ENCODE measurements at regions not wholly inside any gene's neighbourhood (a gene's known extent, or its start where the extent isn't known, plus 50 kb on each side); places are given as distances from the start of the nearest gene placed in this dataset.

DNA sequence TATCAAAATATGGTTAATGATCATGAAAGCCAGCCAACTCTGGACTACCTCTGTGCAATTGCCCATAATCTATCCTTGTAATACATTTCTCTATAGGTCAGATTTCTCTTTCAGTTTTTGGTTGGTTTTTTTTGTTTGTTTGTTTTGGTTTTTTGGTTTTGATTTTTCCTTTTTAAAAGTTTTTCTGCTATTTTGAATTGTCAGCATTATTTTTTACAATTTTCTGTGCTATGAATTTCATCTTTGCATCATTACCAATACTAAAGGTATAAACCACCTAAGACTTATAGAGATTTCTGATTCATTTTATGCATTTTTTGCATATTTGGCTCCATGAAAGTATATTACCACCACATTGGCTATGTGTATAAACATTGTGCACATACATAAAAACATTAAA is 799.6 kb downstream of the ADGRL2 start:
- intact Hi-C loops (cut with DNase I), result no loop called here
- DNase-seq (no peak), ATAC-seq (no peak)
- H3K4me3 ChIP-seq, result no peak overlapping the region
- H3K36me3 ChIP-seq, result no peaks in the 10 kb centered on the region
- no peak overlapping the region for H3K27ac ChIP-seq
- TF ChIP-seq, protein P1, sequence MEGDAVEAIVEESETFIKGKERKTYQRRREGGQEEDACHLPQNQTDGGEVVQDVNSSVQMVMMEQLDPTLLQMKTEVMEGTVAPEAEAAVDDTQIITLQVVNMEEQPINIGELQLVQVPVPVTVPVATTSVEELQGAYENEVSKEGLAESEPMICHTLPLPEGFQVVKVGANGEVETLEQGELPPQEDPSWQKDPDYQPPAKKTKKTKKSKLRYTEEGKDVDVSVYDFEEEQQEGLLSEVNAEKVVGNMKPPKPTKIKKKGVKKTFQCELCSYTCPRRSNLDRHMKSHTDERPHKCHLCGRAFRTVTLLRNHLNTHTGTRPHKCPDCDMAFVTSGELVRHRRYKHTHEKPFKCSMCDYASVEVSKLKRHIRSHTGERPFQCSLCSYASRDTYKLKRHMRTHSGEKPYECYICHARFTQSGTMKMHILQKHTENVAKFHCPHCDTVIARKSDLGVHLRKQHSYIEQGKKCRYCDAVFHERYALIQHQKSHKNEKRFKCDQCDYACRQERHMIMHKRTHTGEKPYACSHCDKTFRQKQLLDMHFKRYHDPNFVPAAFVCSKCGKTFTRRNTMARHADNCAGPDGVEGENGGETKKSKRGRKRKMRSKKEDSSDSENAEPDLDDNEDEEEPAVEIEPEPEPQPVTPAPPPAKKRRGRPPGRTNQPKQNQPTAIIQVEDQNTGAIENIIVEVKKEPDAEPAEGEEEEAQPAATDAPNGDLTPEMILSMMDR (IDR thresholded peaks at IDR 0.05), result no peak
- no peak for TF ChIP-seq POLR2A (IDR thresholded peaks at IDR 0.05)
- no peaks in the 10 kb centered on the region for H3K9me3 ChIP-seq
- H3K27me3 ChIP-seq, result no peaks in the 10 kb centered on the region
- no peaks in the 10 kb centered on the region for H3K4me1 ChIP-seq

DNA sequence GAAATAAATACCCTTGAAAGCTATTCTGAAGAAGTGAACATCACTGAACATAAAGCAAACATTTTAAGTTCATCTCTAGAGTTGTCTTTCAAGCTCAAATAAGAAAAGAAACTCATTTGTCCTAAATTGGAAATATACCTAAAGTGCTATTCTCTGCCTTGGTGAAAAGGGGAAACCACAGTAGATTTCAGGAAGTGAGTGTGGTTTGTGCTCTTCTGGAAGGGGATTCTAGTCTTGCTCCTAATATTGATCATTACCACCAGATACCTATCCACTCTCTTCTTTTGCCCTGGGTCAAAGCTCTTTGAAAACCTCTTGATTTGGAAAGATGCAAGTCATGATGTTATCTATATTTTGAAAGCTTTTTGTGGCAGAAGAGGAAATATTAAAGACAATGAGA is 798.1 kb downstream of the ADGRL2 start:
- H3K27ac ChIP-seq, result no peak overlapping the region
- H3K9me3 ChIP-seq, result no peaks in the 10 kb centered on the region
- no peaks in the 10 kb centered on the region for H3K4me1 ChIP-seq
- ATAC-seq (no peak), DNase-seq (no peak)
- TF ChIP-seq POLR2A (IDR thresholded peaks at IDR 0.05), result no peak
- TF ChIP-seq, protein P1 (IDR thresholded peaks at IDR 0.05), result no peak
- intact Hi-C loops (cut with DNase I), result no loop called here
- no peak overlapping the region for H3K4me3 ChIP-seq
- H3K36me3 ChIP-seq, result no peaks in the 10 kb centered on the region
- H3K27me3 ChIP-seq, result no peaks in the 10 kb centered on the region

DNA sequence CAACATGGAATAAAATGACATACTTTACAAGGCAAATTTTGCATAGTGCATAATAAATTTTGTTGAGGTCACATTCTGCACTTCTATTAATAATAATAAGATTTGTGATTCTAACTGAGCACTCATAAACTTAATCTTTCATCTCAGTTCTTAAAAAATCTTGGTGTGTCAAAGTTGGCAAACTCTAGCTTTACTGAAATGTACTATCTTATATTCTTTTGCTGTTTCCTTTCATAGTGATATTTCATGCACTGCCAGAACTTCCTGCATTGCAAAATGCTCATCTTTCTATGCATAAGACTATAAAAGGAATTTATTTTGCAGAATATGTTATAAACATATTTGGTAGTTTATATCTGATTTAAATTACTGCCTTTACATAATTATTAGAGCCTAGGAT is 797.6 kb downstream of the ADGRL2 start:
- Histone ChIP-seq H3K9me3 (no peaks in the 10 kb centered on the region), H3K4me3 (no peak overlapping the region), H3K4me1 (no peaks in the 10 kb centered on the region), H3K27me3 (no peaks in the 10 kb centered on the region), H3K27ac (no peak overlapping the region), H3K36me3 (no peaks in the 10 kb centered on the region)
- ATAC-seq (no peak), DNase-seq (no peak)
- intact Hi-C loops (cut with DNase I), result no loop called here
- no peak for TF ChIP-seq POLR2A (IDR thresholded peaks at IDR 0.05)
- TF ChIP-seq, protein P1 (IDR thresholded peaks at IDR 0.05), result no peak

DNA sequence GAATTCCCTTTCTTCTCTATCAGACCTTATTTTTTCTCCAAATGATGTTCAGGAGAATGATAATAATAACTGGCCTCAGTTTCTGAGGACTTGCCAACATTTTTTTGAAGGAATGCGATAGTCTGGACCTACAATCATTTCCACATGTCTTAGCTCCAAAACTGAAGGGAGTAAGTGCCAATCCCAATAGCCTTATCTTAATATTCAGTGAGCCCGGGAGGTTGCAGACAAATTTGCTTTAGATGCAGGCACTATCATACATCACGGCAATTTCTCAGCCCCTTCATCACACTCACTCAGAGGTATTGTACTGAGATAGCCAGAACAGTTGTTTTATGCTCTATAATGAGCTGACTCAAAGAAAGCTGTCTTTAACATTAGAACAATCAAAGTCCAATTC is 796.9 kb downstream of the ADGRL2 start:
- Histone ChIP-seq H3K9me3 (no peaks in the 10 kb centered on the region), H3K36me3 (no peaks in the 10 kb centered on the region), H3K27ac (no peak overlapping the region), H3K4me3 (no peak overlapping the region), H3K4me1 (no peaks in the 10 kb centered on the region), H3K27me3 (no peaks in the 10 kb centered on the region)
- WGBS (ENCODE audit: insufficient coverage, low coverage, low lambda C conversion rate, missing lambda C conversion rate), result 37% methylated on average over 3 of the region's 3 CpGs
- TF ChIP-seq, protein P1 (IDR thresholded peaks at IDR 0.05), result no peak
- TF ChIP-seq POLR2A (IDR thresholded peaks at IDR 0.05), result no peak
- intact Hi-C loops (cut with DNase I), result no loop called here
- DNase-seq (no peak), ATAC-seq (no peak)

DNA sequence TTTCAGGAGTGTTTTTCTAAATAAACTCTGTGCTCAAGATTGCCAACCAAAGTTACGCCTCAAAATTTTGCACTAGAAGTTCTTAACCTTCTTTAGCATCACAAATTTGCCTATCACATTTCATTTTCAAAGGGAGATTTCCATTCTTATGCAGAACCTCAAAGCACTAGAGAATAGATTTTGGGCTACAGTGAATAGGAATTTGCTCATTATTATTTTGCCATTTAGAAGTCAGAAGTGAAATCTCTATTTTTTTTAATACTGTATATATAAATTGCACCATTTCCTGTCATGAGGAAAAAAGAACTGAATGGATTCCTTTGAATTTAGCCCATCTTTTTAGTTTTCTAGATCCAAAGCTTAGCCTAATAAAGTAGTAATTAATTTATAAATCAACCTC is 796.4 kb downstream of the ADGRL2 start:
- TF ChIP-seq, protein P1 (IDR thresholded peaks at IDR 0.05), result no peak
- no peak for TF ChIP-seq POLR2A (IDR thresholded peaks at IDR 0.05)
- H3K4me3 ChIP-seq, result no peak overlapping the region
- ATAC-seq (no peak), DNase-seq (no peak)
- no peak overlapping the region for H3K27ac ChIP-seq
- no peaks in the 10 kb centered on the region for H3K9me3 ChIP-seq
- intact Hi-C loops (cut with DNase I), result no loop called here
- no peaks in the 10 kb centered on the region for H3K4me1 ChIP-seq
- H3K36me3 ChIP-seq, result no peaks in the 10 kb centered on the region
- no peaks in the 10 kb centered on the region for H3K27me3 ChIP-seq
- 89% methylated on average over 1 of the region's 1 CpG for WGBS (ENCODE audit: insufficient coverage, low coverage, low lambda C conversion rate, missing lambda C conversion rate)

All from right lobe of liver (tissue), 6 donors.